ENCODE measurements at regions not wholly inside any gene's neighbourhood (a gene's known extent, or its start where the extent isn't known, plus 50 kb on each side); places are given as distances from the start of the nearest gene placed in this dataset.
"Not testable (repeated sequence)": the region's sequence is repeated elsewhere in the genome, so short reads cannot be mapped to it uniquely, and the experiment has no call there.

DNA sequence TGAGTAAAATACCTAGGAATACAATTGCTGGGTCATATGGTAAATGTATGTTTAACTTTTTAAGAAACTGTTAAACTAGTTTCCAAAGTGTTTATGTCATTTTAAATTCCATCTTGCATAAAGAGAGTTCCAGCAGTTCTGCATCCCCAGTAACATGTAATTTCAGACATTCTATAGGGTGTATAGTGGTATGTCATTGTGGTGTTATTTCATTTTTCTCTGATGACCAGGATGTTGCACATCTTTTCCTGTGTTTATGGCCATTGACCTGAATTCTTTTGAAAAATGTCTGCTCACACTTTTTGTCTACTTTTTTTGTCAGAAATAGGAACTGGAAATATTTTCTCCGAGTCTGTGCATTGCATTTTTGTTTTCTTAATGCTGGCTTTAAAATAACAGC, 128.9 kb downstream of the TMEM200A start:
- H3K4me3 ChIP-seq (ENCODE audit: low read depth, low read length), result no peak overlapping the region
- DNase-seq (ENCODE audit: low read depth), result peak; percentile 33
- TF ChIP-seq, protein P1, sequence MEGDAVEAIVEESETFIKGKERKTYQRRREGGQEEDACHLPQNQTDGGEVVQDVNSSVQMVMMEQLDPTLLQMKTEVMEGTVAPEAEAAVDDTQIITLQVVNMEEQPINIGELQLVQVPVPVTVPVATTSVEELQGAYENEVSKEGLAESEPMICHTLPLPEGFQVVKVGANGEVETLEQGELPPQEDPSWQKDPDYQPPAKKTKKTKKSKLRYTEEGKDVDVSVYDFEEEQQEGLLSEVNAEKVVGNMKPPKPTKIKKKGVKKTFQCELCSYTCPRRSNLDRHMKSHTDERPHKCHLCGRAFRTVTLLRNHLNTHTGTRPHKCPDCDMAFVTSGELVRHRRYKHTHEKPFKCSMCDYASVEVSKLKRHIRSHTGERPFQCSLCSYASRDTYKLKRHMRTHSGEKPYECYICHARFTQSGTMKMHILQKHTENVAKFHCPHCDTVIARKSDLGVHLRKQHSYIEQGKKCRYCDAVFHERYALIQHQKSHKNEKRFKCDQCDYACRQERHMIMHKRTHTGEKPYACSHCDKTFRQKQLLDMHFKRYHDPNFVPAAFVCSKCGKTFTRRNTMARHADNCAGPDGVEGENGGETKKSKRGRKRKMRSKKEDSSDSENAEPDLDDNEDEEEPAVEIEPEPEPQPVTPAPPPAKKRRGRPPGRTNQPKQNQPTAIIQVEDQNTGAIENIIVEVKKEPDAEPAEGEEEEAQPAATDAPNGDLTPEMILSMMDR (IDR thresholded peaks at IDR 0.05; ENCODE audit: insufficient read depth, low read depth, low read length), result no peak

DNA sequence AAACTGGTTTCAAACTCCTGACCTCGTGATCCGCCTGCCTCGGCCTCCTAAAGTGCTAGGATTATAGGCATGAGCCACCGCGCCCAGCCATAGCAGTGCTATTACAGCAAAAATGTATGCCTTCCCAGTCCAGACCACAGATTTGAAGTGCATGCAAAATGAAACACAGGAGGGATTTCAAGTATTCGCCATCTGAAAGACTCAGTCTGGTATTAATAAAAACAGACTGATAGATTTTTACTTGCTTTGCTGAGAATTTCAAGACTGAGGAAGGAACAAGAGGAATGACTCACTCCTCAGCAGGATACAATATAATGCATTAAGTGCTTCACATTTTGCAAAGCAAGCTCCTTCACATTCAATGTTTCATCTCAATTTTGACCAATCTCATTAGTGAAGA, 134.9 kb downstream of the TMEM200A start:
- peak; percentile 79 for DNase-seq (ENCODE audit: low read depth)
- TF ChIP-seq, protein P1 (IDR thresholded peaks at IDR 0.05; ENCODE audit: insufficient read depth, low read depth, low read length), result no peak
- no peak overlapping the region for H3K4me3 ChIP-seq (ENCODE audit: low read depth, low read length)

DNA sequence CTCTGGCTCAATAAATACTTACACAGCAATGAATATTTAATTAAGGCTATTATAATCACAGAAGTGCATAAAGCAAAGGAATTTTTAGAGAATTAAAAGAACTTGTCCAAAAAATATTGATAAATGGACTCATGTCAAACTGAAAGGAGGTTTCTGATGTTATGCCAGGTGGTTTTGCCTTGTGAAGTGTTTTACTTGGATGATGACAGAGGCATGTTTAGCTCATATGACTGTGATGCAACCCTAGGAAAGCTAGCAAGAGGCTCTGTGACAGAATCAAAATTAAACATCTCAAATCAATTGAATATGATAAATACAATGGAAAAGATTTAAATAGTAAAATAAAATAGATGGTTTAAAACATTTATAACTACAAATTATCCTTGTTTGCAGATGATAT, 137.3 kb downstream of the TMEM200A start:
- TF ChIP-seq, protein P1 (IDR thresholded peaks at IDR 0.05; ENCODE audit: insufficient read depth, low read depth, low read length), result no peak
- H3K4me3 ChIP-seq (ENCODE audit: low read depth, low read length), result no peak overlapping the region
- DNase-seq (ENCODE audit: low read depth), result peak; percentile 81

DNA sequence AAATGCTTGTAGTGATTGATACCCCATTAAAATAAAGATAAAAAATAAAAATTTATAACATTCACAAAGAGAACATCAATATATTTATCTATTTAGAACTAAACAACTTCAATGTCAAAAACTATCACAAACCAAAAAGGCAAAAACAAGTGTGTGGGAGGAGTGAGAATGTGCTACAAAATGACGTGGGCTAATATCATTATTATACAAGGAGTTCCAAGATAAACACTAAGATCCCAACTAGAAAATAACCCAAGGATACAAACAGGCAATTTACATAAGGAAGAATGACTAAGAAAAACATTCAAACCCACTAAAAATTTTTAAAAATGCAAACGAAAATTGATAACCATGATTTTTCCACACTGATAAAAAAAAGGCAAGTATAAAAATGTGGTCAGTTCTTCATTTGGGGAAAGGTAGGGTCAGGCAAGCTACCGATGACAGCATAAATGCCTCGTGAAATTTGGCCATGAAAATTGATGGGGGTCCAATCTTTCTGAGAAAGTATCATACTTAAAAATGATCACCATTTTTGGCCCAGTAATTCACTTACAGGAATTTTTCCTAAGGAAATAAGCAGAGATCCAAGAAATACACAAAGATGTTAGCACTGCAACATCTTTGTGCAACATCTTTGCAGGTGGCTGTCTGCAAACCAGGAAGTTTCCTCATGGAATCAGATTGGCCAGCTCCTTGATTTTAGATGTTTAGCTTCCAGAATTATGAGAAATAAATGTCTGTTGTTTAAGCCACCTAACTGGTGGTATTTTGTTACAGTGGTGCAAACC, 140.2 kb downstream of the TMEM200A start:
- H3K4me3 ChIP-seq (ENCODE audit: low read depth, low read length), result no peak overlapping the region
- peak; percentile 40 for DNase-seq (ENCODE audit: low read depth)
- TF ChIP-seq, protein P1 (IDR thresholded peaks at IDR 0.05; ENCODE audit: insufficient read depth, low read depth, low read length), result no peak

DNA sequence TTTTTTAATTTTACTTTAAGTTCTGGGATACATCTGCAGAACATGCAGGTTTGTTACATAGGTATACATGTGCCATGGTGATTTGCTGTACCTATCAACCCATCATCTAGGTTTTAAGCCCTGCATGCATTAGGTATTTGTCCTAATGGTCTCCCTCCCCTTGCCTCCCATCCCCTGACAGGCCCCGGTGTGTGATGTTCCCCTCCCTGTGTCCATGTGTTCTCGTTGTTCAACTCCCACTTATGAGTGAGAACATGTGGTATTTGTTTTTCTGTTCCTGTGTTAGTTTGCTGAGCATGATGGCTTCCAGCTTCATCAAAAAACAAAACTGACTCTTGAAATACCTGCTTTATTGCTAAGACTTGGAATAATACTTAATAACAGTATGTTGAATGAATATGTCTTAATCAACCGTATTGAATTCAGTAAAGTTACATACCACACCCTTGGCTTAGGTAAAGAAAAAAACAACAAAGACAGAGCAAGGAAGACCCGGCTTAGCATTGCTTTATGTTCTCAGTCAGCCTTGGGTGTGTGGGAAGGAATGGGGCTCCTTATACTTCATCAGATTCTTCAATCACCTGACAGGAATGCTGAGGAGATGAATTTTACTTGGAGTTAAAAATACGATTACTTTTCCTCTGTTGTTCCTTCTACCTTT, 141.3 kb downstream of the TMEM200A start:
- not testable (repeated sequence) for DNase-seq (ENCODE audit: low read depth); H3K4me3 ChIP-seq (ENCODE audit: low read depth, low read length)

DNA sequence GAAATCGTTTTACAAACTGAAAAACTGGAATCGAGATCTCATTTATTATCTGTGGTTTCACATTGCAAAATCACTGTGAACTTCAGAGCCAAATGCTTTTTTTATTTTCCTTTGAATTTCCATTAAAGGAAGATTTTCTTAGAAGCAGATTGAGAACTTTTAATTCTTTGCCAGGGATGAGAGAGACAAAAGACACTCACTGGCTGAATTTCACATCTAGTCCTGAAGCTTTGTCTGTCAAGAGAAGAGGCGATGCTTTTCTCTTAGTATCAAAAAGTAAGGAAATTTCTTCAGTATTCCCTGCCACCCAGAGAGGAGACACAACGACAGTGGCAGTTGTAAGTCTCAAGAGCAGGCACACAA, 141.8 kb downstream of the TMEM200A start:
- H3K4me3 ChIP-seq (ENCODE audit: low read depth, low read length), result no peak overlapping the region
- DNase-seq (ENCODE audit: low read depth), result peak; percentile 19
- TF ChIP-seq, protein P1 (IDR thresholded peaks at IDR 0.05; ENCODE audit: insufficient read depth, low read depth, low read length), result no peak

DNA sequence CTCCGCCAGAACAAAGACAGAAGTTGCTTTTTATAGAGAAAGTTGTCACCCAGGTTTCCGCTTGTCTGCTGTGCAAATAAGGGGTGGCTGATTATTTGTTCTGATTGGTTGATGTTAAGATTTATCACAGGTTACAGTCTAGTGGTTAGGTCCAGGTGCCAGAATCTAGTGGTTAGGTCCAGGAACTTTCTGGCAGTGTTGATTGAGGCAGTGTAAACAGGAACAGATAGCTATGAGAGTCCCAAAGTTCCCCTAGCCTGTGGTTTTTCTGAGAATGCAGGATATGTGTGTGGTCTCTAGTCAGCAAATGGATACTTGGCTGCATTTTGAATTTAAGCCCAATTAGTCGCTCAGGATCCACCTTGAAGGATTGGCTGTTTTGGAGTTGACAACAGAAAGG, 148.0 kb downstream of the TMEM200A start:
- DNase-seq (ENCODE audit: low read depth), result peak; percentile 78
- no peak overlapping the region for H3K4me3 ChIP-seq (ENCODE audit: low read depth, low read length)
- TF ChIP-seq, protein P1 (IDR thresholded peaks at IDR 0.05; ENCODE audit: insufficient read depth, low read depth, low read length), result no peak
